Mesenteric fat pad (tissue), 1 donor: ENCODE measurements at regions not wholly inside any gene's neighbourhood (a gene's known extent, or its start where the extent isn't known, plus 50 kb on each side); places are given as distances from the start of the nearest gene placed in this dataset.
"Not testable (repeated sequence)": the region's sequence is repeated elsewhere in the genome, so short reads cannot be mapped to it uniquely, and the experiment has no call there.

Experiments
- DNase-seq: peaks from one replicate; pipeline ENCODE4 v3.0.0-alpha.2; 2020; ENCODE audit warnings: low spot score
- donor health status: DM: yes; HTN: yes; CAD: no.

DNA sequence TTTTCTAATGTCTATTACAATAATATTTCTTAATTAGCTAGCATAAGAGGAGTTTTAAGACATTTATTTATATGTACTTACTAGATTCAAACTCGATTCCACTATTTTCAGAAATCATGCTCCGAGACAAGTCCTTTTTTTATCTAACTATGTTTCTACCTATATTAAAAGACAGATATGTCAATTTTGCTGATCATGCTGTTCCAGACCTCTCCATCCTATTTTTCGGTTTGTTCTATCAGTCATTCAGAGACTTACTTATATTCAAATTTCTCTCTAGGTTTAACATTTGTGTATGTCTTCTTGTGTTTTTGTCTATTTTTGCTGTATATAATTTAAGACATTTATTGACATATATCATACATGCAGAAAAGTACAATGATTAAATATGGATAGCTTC lies 635.5 kb downstream of the ZNF716 start:
- DNase-seq = not testable (repeated sequence)

DNA sequence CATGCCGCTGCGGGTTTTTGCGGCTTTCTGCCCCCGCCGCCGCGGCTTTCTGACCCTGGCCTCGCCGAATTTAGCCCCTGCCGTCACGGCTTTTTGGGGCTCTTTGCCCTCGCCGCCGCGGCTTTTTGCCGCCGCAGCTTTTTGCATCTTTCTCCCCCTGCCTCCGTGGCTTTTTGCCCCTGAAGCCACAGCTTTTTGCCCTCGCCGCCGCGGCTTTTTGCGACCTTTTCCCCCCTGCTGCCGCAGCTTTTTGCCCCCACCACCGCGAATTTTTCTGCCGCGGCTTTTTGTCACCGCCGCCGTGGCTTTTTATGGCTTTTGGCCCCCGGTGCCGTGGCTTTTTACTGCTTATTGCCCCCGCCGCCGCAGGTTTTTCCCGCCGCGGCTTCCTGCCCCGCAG lies 636.5 kb downstream of the ZNF716 start:
- DNase-seq = no peak

DNA sequence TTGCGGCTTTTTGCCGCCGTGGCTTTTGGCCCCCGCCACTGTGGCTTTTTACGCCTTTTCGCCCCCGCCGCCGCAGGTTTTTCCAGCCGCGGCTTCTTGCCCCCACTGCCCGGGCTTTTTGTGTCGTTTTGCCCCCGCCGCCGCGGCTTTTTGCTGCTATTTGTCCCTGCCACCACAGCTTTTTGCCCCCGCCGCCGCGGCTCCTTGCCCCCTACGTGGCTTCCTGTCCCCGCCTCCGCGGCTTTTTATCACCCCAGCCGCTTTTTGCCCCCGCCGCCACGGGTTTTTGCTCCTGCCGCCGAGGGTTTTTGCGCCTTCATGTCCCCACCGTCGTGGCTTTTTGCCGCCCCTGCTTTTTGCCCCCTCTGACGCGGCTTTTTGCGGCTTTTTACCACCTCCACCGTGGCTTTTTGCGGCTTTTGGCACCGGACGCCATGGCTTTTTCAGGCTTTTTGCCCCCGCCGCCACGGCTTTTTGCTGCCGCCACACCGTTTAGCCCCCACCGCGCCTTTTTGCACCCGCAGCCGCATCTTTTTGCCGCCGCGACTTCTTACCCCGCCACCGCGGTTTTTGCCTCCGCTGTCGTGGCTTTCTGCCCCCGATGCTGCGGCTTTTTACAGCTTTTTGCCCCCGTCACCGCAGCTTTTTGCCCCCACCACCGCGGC lies 637.0 kb downstream of the ZNF716 start:
- DNase-seq = peak; percentile 79

DNA sequence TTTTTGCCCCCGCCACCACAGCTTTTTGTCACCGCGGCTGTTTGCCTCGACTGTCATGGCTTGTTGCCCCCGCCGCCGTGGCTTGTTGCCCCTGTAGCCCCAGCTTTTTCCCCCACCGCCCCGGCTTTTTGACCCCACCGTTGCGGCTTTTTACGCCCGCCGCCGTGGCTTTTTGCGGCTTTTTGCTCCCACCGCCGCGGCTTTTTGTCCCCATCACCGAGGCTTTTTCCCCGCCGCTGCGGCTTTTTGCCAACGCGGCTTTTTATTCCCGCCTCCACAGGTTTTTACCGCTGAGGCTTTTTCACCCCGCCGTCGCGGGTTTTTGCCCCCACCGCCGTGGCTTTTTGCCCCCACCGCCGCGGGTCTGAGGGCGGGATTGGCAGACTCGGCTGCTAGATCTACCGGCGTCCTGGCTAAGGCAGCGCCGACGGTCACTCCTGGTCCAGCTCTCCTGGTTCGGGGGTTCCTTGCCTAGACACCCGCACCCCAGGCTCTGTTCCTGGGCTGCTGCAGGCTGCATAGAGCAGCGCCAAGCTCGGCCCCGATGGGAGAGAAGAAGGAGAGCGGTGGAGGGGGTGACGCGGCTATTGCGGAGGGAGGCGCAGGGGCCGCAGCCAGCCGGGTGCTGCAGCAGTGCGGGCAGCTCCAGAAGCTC lies 637.7 kb downstream of the ZNF716 start:
- DNase-seq = peak; percentile 85

DNA sequence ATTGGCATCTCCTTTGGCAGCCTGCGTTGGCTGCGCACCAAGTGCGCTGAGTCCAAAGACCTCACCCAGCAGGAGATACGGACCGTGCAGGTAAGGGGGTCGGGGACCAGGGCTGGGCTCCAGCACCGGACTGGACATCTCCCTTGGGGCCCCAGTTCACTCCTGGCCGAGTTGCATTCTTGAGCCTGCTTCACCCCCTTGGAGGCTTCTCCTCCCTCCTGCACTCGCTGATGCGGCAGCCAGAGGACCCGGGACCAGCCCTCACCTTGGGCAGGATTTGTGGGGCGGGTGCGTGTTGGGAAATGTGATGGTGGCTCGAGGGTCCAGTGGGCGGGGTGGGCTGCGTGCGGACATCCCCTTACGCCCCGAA lies 638.2 kb downstream of the ZNF716 start:
- not testable (repeated sequence) for DNase-seq

DNA sequence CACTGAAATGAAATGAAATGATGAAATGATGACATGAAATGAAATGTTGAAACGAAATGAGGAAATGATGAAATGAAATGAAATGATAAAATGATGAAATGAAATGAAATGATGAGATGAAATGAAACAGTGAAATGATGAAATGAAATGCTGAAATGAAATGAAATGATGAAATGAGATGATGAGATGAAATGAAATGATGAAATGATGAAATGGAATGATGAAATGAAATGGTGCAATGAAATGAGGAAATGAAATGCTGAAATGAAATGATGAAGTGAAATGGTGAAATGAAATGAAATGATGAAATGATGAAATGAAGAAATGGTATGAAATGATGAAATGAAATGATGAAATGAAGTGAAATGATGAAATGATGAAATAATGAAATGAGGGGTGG lies 641.1 kb downstream of the ZNF716 start:
- DNase-seq = not testable (repeated sequence)
